H9 (cell line): ENCODE measurements at regions not wholly inside any gene's neighbourhood (a gene's known extent, or its start where the extent isn't known, plus 50 kb on each side); places are given as distances from the start of the nearest gene placed in this dataset.

Experiments
- DNase-seq: peaks from one replicate; pipeline ENCODE4 v3.0.0-alpha.2; 2017
- H2AFZ ChIP-seq: one replicate; pipeline ENCODE4 v1.6.1; 2013; ENCODE audit warnings: mild to moderate bottlenecking, low read length, control low read depth, moderate library complexity
- H2AK5ac ChIP-seq: 2 replicates; pipeline ENCODE4 v1.6.1; 2013; ENCODE audit warnings: low read length, control low read depth, mixed read lengths; ENCODE audit not compliant: insufficient read length
- H2BK120ac ChIP-seq: one replicate; pipeline ENCODE4 v1.6.1; 2013; ENCODE audit warnings: low read depth, mild to moderate bottlenecking, low read length, control low read depth, inconsistent platforms; ENCODE audit not compliant: poor library complexity, severe bottlenecking
- H2BK12ac ChIP-seq: 2 replicates; pipeline ENCODE4 v1.6.1; 2013; ENCODE audit warnings: low read length, control low read depth, mixed read lengths, low read depth; ENCODE audit not compliant: insufficient read length
- H2BK15ac ChIP-seq: 2 replicates; pipeline ENCODE4 v1.6.1; 2013; ENCODE audit warnings: low read depth, low read length, control low read depth
- H2BK20ac ChIP-seq: one replicate; pipeline ENCODE4 v1.6.1; 2013; ENCODE audit warnings: low read depth, mild to moderate bottlenecking, low read length, control low read depth, inconsistent platforms; ENCODE audit not compliant: poor library complexity, severe bottlenecking
- H2BK5ac ChIP-seq: 2 replicates; pipeline ENCODE4 v1.6.1; 2013; ENCODE audit warnings: low read length, control low read depth, mixed read lengths; ENCODE audit not compliant: insufficient read length
- H3K14ac ChIP-seq: 2 replicates; pipeline ENCODE4 v1.6.1; 2013; ENCODE audit warnings: low read length, control low read depth; ENCODE audit not compliant: insufficient read depth
- H3K18ac ChIP-seq: 2 replicates; pipeline ENCODE4 v1.6.1; 2013; ENCODE audit warnings: low read depth, mild to moderate bottlenecking, mixed read lengths, low read length, control low read depth; ENCODE audit not compliant: insufficient read length
- H3K23ac ChIP-seq: 2 replicates; pipeline ENCODE4 v1.6.1; 2013; ENCODE audit warnings: low read length, control low read depth, mixed read lengths, low read depth; ENCODE audit not compliant: insufficient read length
- H3K23me2 ChIP-seq: 2 replicates; pipeline ENCODE4 v1.6.1; 2013; ENCODE audit warnings: low read depth, mild to moderate bottlenecking, mixed read lengths, low read length, control low read depth; ENCODE audit not compliant: insufficient read length, poor library complexity, severe bottlenecking
- H3K27ac ChIP-seq: 2 replicates; pipeline ENCODE4 v1.5.1; 2013; ENCODE audit warnings: low read length, control low read depth, mixed read lengths, low read depth; ENCODE audit not compliant: insufficient read length
- H3K27me3 ChIP-seq: 2 replicates; pipeline ENCODE4 v1.6.1; 2013; ENCODE audit warnings: low read length, control low read depth, inconsistent platforms; ENCODE audit not compliant: insufficient read depth
- H3K4ac ChIP-seq: 2 replicates; pipeline ENCODE4 v1.6.1; 2013; ENCODE audit warnings: low read depth, mild to moderate bottlenecking, control low read depth, inconsistent platforms, low read length, moderate library complexity
- H3K4me1 ChIP-seq: 2 replicates; pipeline ENCODE4 v1.6.1; 2013; ENCODE audit warnings: low read length, control low read depth, inconsistent platforms; ENCODE audit not compliant: insufficient read depth
- H3K4me2 ChIP-seq: 2 replicates; pipeline ENCODE4 v1.6.1; 2013; ENCODE audit warnings: low read length, control low read depth, mixed read lengths; ENCODE audit not compliant: insufficient read length, insufficient read depth
- H3K56ac ChIP-seq: 2 replicates; pipeline ENCODE4 v1.6.1; 2013; ENCODE audit warnings: low read depth, mild to moderate bottlenecking, mixed read lengths, low read length, control low read depth; ENCODE audit not compliant: insufficient read length
- H3K79me1 ChIP-seq: 2 replicates; pipeline ENCODE4 v1.6.1; 2013; ENCODE audit warnings: low read depth, mild to moderate bottlenecking, moderate library complexity, low read length, control low read depth, inconsistent platforms; ENCODE audit not compliant: insufficient read depth, poor library complexity, severe bottlenecking
- H3K79me2 ChIP-seq: 2 replicates; pipeline ENCODE4 v1.6.1; 2013; ENCODE audit warnings: low read length, control low read depth, inconsistent platforms; ENCODE audit not compliant: insufficient read depth
- H3K9ac ChIP-seq: 2 replicates; pipeline ENCODE4 v1.6.1; 2013; ENCODE audit warnings: low read length, control low read depth, mixed read lengths; ENCODE audit not compliant: insufficient read length; ENCODE audit errors: extremely low read depth
- H3K9me3 ChIP-seq: one replicate; pipeline ENCODE4 v1.6.1; 2013; ENCODE audit warnings: low read depth, low read length, inconsistent platforms; ENCODE audit not compliant: control insufficient read depth
- H3T11ph ChIP-seq: one replicate; pipeline ENCODE4 v1.6.1; 2013; ENCODE audit warnings: mild to moderate bottlenecking, low read length, control low read depth, inconsistent platforms
- H4K20me1 ChIP-seq: one replicate; pipeline ENCODE4 v1.6.1; 2013; ENCODE audit not compliant: control insufficient read depth, insufficient read length, insufficient read depth
- H4K5ac ChIP-seq: 2 replicates; pipeline ENCODE4 v1.6.1; 2013; ENCODE audit warnings: low read depth, mild to moderate bottlenecking, mixed read lengths, low read length, control low read depth; ENCODE audit not compliant: insufficient read length
- H4K8ac ChIP-seq: replicated peaks from 2 replicates; pipeline ENCODE4 v1.6.1; 2013; ENCODE audit warnings: low read length, control low read depth, mixed read lengths, low read depth; ENCODE audit not compliant: insufficient read length
- H4K91ac ChIP-seq: 2 replicates; pipeline ENCODE4 v1.6.1; 2013; ENCODE audit warnings: low read depth, mild to moderate bottlenecking, moderate library complexity, mixed read lengths, low read length, control low read depth; ENCODE audit not compliant: insufficient read length
- H3K27ac Mint-ChIP-seq, 3 experiments: 2 replicates in 2 of 3; 3 replicates in 1 of 3; pipeline ENCODE4 v1.8.0; 2020 to 2021; ENCODE audit warnings: mixed read lengths in 3 of 3, mild to moderate bottlenecking in 1 of 3, moderate library complexity in 1 of 3
- H3K27me3 Mint-ChIP-seq: 2 replicates; pipeline ENCODE4 v1.8.0; 2021; ENCODE audit warnings: low read depth, mild to moderate bottlenecking, moderate library complexity, mixed read lengths
- H3K36me3 Mint-ChIP-seq, 3 experiments: 2 replicates in 2 of 3; 3 replicates in 1 of 3; pipeline ENCODE4 v1.8.0; 2020 to 2021; ENCODE audit warnings: low read depth in 3 of 3, mixed read lengths in 3 of 3; ENCODE audit not compliant: insufficient read depth in 1 of 3
- H3K4me1 Mint-ChIP-seq, 2 experiments: 2 replicates each; pipeline ENCODE4 v1.8.0; 2020; ENCODE audit warnings: mixed read lengths in 2 of 2
- H3K4me3 Mint-ChIP-seq, 2 experiments: 2 replicates in 1 of 2; 3 replicates in 1 of 2; pipeline ENCODE4 v1.8.0; 2020 to 2021; ENCODE audit warnings: mild to moderate bottlenecking in 2 of 2, mixed read lengths in 2 of 2, moderate library complexity in 1 of 2
- H3K9me3 Mint-ChIP-seq, 2 experiments: 2 replicates in 1 of 2; 3 replicates in 1 of 2; pipeline ENCODE4 v1.8.0; 2020; ENCODE audit warnings: mild to moderate bottlenecking in 2 of 2, mixed read lengths in 2 of 2, moderate library complexity in 1 of 2
- WGBS: extraction: QIAGEN DNeasy Blood & Tissue Kit; methylation state at CpG from one replicate; pipeline ENCODE4 v1.1.7; 2013; ENCODE audit warnings: missing lambda C conversion rate, low lambda C conversion rate, mixed read lengths; ENCODE audit not compliant: insufficient read length; ENCODE audit errors: extremely low coverage; 5-methylcytosine and 5-hydroxymethylcytosine counted together
- TF ChIP-seq, protein P1 (sequence below): fragments of 200-600 bp; sonication (generic); conservative IDR thresholded peaks from 3 replicates; pipeline ENCODE4 v1.8.0; 2021; ENCODE audit warnings: antibody characterized with exemption, mild to moderate bottlenecking

DNA sequence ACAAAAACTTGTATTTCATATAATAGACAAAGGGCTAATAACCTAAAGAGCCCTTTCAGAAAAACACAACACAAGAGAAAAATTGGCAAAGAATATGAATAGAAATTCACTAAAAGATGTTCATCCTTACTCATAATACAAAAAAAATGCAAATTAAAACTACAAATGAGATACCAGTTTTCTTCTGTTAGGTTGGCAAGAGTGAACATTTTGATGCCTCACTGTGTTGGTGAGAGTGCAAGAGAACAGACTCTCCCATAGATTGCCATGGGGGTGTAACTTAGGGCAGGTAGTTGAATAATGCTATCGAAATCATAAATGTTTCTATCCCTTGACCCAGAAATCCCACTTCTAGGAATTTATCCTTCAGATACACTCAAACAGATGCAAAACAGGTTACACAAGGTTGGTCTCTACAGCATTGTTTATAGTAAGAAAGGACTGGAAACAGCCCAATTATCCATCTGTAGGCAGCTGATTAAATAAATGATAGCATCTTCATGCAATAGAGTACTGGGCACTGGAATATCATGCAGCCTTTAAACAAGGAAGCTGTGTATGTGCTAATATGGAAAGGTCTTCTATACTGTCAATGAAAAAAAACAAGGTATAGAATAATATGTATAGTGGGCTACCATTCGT, 146.3 kb downstream of the TLE3 start:
- Histone ChIP-seq H3K14ac (no peak overlapping the region), H4K91ac (no peak overlapping the region), H3K56ac (no peak overlapping the region), H3K79me1 (no peaks in the 10 kb centered on the region), H2AFZ (no peak overlapping the region), H2BK5ac (no peak overlapping the region), H3K23me2 (no peaks in the 10 kb centered on the region), H2BK15ac (no peak overlapping the region), H3K27ac (no peak overlapping the region), H3T11ph (no peak overlapping the region), H2AK5ac (no peak overlapping the region), H2BK12ac (no peak overlapping the region), H3K4me1 (no peaks in the 10 kb centered on the region), H3K4ac (no peak overlapping the region), H4K8ac (no peak overlapping the region), H2BK120ac (no peak overlapping the region), H3K4me2 (no peak overlapping the region), H3K23ac (no peak overlapping the region), H3K27me3 (no peaks in the 10 kb centered on the region), H3K79me2 (no peaks in the 10 kb centered on the region), H3K18ac (no peak overlapping the region), H3K9ac (no peak overlapping the region), H4K5ac (no peak overlapping the region), H2BK20ac (no peak overlapping the region), H3K9me3 (no peaks in the 10 kb centered on the region), H4K20me1 (no peaks in the 10 kb centered on the region)
- Mint-ChIP-seq H3K36me3 (no peaks in the 10 kb centered on the region), H3K27me3 (peaks cover 2% of the 10 kb centered on the region), H3K4me3 (no peak overlapping the region), H3K4me1 (peaks cover 0 to 7% of the 10 kb centered on the region in 2 experiments; a peak in 3 of 4 replicates), H3K9me3 (no peaks in the 10 kb centered on the region; a peak in 1 of 5 replicates), H3K27ac (no peak overlapping the region)
- TF ChIP-seq, protein P1, sequence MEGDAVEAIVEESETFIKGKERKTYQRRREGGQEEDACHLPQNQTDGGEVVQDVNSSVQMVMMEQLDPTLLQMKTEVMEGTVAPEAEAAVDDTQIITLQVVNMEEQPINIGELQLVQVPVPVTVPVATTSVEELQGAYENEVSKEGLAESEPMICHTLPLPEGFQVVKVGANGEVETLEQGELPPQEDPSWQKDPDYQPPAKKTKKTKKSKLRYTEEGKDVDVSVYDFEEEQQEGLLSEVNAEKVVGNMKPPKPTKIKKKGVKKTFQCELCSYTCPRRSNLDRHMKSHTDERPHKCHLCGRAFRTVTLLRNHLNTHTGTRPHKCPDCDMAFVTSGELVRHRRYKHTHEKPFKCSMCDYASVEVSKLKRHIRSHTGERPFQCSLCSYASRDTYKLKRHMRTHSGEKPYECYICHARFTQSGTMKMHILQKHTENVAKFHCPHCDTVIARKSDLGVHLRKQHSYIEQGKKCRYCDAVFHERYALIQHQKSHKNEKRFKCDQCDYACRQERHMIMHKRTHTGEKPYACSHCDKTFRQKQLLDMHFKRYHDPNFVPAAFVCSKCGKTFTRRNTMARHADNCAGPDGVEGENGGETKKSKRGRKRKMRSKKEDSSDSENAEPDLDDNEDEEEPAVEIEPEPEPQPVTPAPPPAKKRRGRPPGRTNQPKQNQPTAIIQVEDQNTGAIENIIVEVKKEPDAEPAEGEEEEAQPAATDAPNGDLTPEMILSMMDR, result no peak
- no peak for DNase-seq
- no CpG with 5 or more reads among the region's 2 CpGs for WGBS
